ENCODE measurements at regions not wholly inside any gene's neighbourhood (a gene's known extent, or its start where the extent isn't known, plus 50 kb on each side); places are given as distances from the start of the nearest gene placed in this dataset.
A peak's percentile ranks its signal among the peaks of the same experiment; 100 is the strongest.
"Not testable (repeated sequence)": the region's sequence is repeated elsewhere in the genome, so short reads cannot be mapped to it uniquely, and the experiment has no call there.

GRCh38 chr14:40691066-40691465 is 915.6 kb upstream of the LRFN5 start:
- Histone ChIP-seq H3K27ac (ENCODE audit: low read depth, low read length, severe bottlenecking) (no peak overlapping the region), H3K4me1 (ENCODE audit: control insufficient read depth, insufficient read depth, low read length, poor library complexity, severe bottlenecking) (no peaks in the 10 kb centered on the region), H3K9me3 (ENCODE audit: control insufficient read depth, low read length) (peaks cover 7% of the 10 kb centered on the region), H3K36me3 (ENCODE audit: control insufficient read depth, insufficient read depth, low read length) (no peaks in the 10 kb centered on the region), H3K4me3 (ENCODE audit: extremely low read depth, insufficient read depth, low read length, poor library complexity, severe bottlenecking) (no peak overlapping the region)
- WGBS, 2 experiments (ENCODE audit: insufficient coverage in 2 of 2), result no CpG with 5 or more reads among the region's 2 CpGs

GRCh38 chr14:40685764-40686163 is 920.9 kb upstream of the LRFN5 start:
- no peak overlapping the region for H3K27ac ChIP-seq (ENCODE audit: low read depth, low read length, severe bottlenecking)
- H3K36me3 ChIP-seq (ENCODE audit: control insufficient read depth, insufficient read depth, low read length), result no peaks in the 10 kb centered on the region
- H3K9me3 ChIP-seq (ENCODE audit: control insufficient read depth, low read length), result no peaks in the 10 kb centered on the region
- 100% methylated on average over 1 of the region's 1 CpG for WGBS, 2 experiments (ENCODE audit: insufficient coverage in 2 of 2)
- H3K4me1 ChIP-seq (ENCODE audit: control insufficient read depth, insufficient read depth, low read length, poor library complexity, severe bottlenecking), result no peaks in the 10 kb centered on the region
- H3K4me3 ChIP-seq (ENCODE audit: extremely low read depth, insufficient read depth, low read length, poor library complexity, severe bottlenecking), result no peak overlapping the region

GRCh38 chr14:40684328-40684727 is 922.3 kb upstream of the LRFN5 start:
- H3K4me1 ChIP-seq (ENCODE audit: control insufficient read depth, insufficient read depth, low read length, poor library complexity, severe bottlenecking), result no peaks in the 10 kb centered on the region
- no peak overlapping the region for H3K27ac ChIP-seq (ENCODE audit: low read depth, low read length, severe bottlenecking)
- H3K4me3 ChIP-seq (ENCODE audit: extremely low read depth, insufficient read depth, low read length, poor library complexity, severe bottlenecking), result no peak overlapping the region
- H3K9me3 ChIP-seq (ENCODE audit: control insufficient read depth, low read length), result no peaks in the 10 kb centered on the region
- WGBS, 2 experiments (ENCODE audit: insufficient coverage in 2 of 2), result no CpG with 5 or more reads among the region's 1 CpG
- H3K36me3 ChIP-seq (ENCODE audit: control insufficient read depth, insufficient read depth, low read length), result no peaks in the 10 kb centered on the region

- Histone ChIP-seq H3K4me1 (ENCODE audit: control insufficient read depth, insufficient read depth, low read length, poor library complexity, severe bottlenecking) (no peaks in the 10 kb centered on the region), H3K9me3 (ENCODE audit: control insufficient read depth, low read length) (no peaks in the 10 kb centered on the region), H3K27ac (ENCODE audit: low read depth, low read length, severe bottlenecking) (no peak overlapping the region), H3K36me3 (ENCODE audit: control insufficient read depth, insufficient read depth, low read length) (no peaks in the 10 kb centered on the region), H3K4me3 (ENCODE audit: extremely low read depth, insufficient read depth, low read length, poor library complexity, severe bottlenecking) (no peak overlapping the region)
- 71 to 100% methylated on average over 1 of the region's 3 CpGs for WGBS, 2 experiments (ENCODE audit: insufficient coverage in 2 of 2)
Measured at GRCh38 chr14:40682131-40682913, 924.4 kb upstream of the LRFN5 start.

GRCh38 chr14:40679256-40679655 is 927.4 kb upstream of the LRFN5 start:
- H3K4me1 ChIP-seq (ENCODE audit: control insufficient read depth, insufficient read depth, low read length, poor library complexity, severe bottlenecking), result no peaks in the 10 kb centered on the region
- H3K4me3 ChIP-seq (ENCODE audit: extremely low read depth, insufficient read depth, low read length, poor library complexity, severe bottlenecking), result no peak overlapping the region
- no peaks in the 10 kb centered on the region for H3K36me3 ChIP-seq (ENCODE audit: control insufficient read depth, insufficient read depth, low read length)
- no peaks in the 10 kb centered on the region for H3K9me3 ChIP-seq (ENCODE audit: control insufficient read depth, low read length)
- WGBS, 2 experiments (ENCODE audit: insufficient coverage in 2 of 2), result no CpG with 5 or more reads among the region's 1 CpG
- no peak overlapping the region for H3K27ac ChIP-seq (ENCODE audit: low read depth, low read length, severe bottlenecking)

- not testable (repeated sequence) for H3K4me1 ChIP-seq (ENCODE audit: control insufficient read depth, insufficient read depth, low read length, poor library complexity, severe bottlenecking); H3K4me3 ChIP-seq (ENCODE audit: extremely low read depth, insufficient read depth, low read length, poor library complexity, severe bottlenecking); H3K36me3 ChIP-seq (ENCODE audit: control insufficient read depth, insufficient read depth, low read length); H3K9me3 ChIP-seq (ENCODE audit: control insufficient read depth, low read length); H3K27ac ChIP-seq (ENCODE audit: low read depth, low read length, severe bottlenecking)
Measured at GRCh38 chr14:40677206-40677605, 929.5 kb upstream of the LRFN5 start.

- H3K9me3 ChIP-seq (ENCODE audit: control insufficient read depth, low read length), result no peaks in the 10 kb centered on the region
- H3K4me1 ChIP-seq (ENCODE audit: control insufficient read depth, insufficient read depth, low read length, poor library complexity, severe bottlenecking), result no peaks in the 10 kb centered on the region
- H3K36me3 ChIP-seq (ENCODE audit: control insufficient read depth, insufficient read depth, low read length), result no peaks in the 10 kb centered on the region
- H3K27ac ChIP-seq (ENCODE audit: low read depth, low read length, severe bottlenecking), result no peak overlapping the region
- H3K4me3 ChIP-seq (ENCODE audit: extremely low read depth, insufficient read depth, low read length, poor library complexity, severe bottlenecking), result no peak overlapping the region
- WGBS, 2 experiments (ENCODE audit: insufficient coverage in 2 of 2), result no CpG with 5 or more reads among the region's 1 CpG
Measured at GRCh38 chr14:40674502-40674901, 932.2 kb upstream of the LRFN5 start.

- no peak overlapping the region for H3K4me3 ChIP-seq (ENCODE audit: extremely low read depth, insufficient read depth, low read length, poor library complexity, severe bottlenecking)
- no peaks in the 10 kb centered on the region for H3K4me1 ChIP-seq (ENCODE audit: control insufficient read depth, insufficient read depth, low read length, poor library complexity, severe bottlenecking)
- H3K27ac ChIP-seq (ENCODE audit: low read depth, low read length, severe bottlenecking), result no peak overlapping the region
- H3K36me3 ChIP-seq (ENCODE audit: control insufficient read depth, insufficient read depth, low read length), result no peaks in the 10 kb centered on the region
- H3K9me3 ChIP-seq (ENCODE audit: control insufficient read depth, low read length), result no peaks in the 10 kb centered on the region
Measured at GRCh38 chr14:40656311-40656710, 950.4 kb upstream of the LRFN5 start.

GRCh38 chr14:40652089-40652691 is 954.5 kb upstream of the LRFN5 start:
- H3K9me3 ChIP-seq (ENCODE audit: control insufficient read depth, low read length), result no peaks in the 10 kb centered on the region
- H3K4me1 ChIP-seq (ENCODE audit: control insufficient read depth, insufficient read depth, low read length, poor library complexity, severe bottlenecking), result no peaks in the 10 kb centered on the region
- no peaks in the 10 kb centered on the region for H3K36me3 ChIP-seq (ENCODE audit: control insufficient read depth, insufficient read depth, low read length)
- H3K4me3 ChIP-seq (ENCODE audit: extremely low read depth, insufficient read depth, low read length, poor library complexity, severe bottlenecking), result no peak overlapping the region
- no peak overlapping the region for H3K27ac ChIP-seq (ENCODE audit: low read depth, low read length, severe bottlenecking)

- 73 to 80% methylated on average over 1 of the region's 1 CpG for WGBS, 2 experiments (ENCODE audit: insufficient coverage in 2 of 2)
Measured at GRCh38 chr14:40630471-40630870, 976.2 kb upstream of the LRFN5 start.

GRCh38 chr14:40629551-40630137 is 977.0 kb upstream of the LRFN5 start:
- not testable (repeated sequence) for H3K9me3 ChIP-seq (ENCODE audit: control insufficient read depth, low read length); H3K36me3 ChIP-seq (ENCODE audit: control insufficient read depth, insufficient read depth, low read length); H3K4me1 ChIP-seq (ENCODE audit: control insufficient read depth, insufficient read depth, low read length, poor library complexity, severe bottlenecking); H3K27ac ChIP-seq (ENCODE audit: low read depth, low read length, severe bottlenecking)
- 42 to 53% methylated on average over 19 to 20 of the region's 44 CpGs for WGBS, 2 experiments (ENCODE audit: insufficient coverage in 2 of 2)
- peak overlapping the region; percentile 35 for H3K4me3 ChIP-seq (ENCODE audit: extremely low read depth, insufficient read depth, low read length, poor library complexity, severe bottlenecking)

More at GRCh38 chr14:40630471-40630870, 976.2 kb upstream of the LRFN5 start:
- no peaks in the 10 kb centered on the region for H3K4me1 ChIP-seq (ENCODE audit: control insufficient read depth, insufficient read depth, low read length, poor library complexity, severe bottlenecking)
- no peak overlapping the region for H3K27ac ChIP-seq (ENCODE audit: low read depth, low read length, severe bottlenecking)
- H3K9me3 ChIP-seq (ENCODE audit: control insufficient read depth, low read length), result no peaks in the 10 kb centered on the region
- no peaks in the 10 kb centered on the region for H3K36me3 ChIP-seq (ENCODE audit: control insufficient read depth, insufficient read depth, low read length)
- peak overlapping the region; percentile 35 for H3K4me3 ChIP-seq (ENCODE audit: extremely low read depth, insufficient read depth, low read length, poor library complexity, severe bottlenecking)

All from mesodermal cell (in vitro differentiated cells).